Astrocyte of the hippocampus (primary cell): ENCODE measurements at regions not wholly inside any gene's neighbourhood (a gene's known extent, or its start where the extent isn't known, plus 50 kb on each side); places are given as distances from the start of the nearest gene placed in this dataset.

ENCODE experiments used
- DNase-seq: peaks from one replicate; pipeline ENCODE4 v3.0.0; 2011; ENCODE audit warnings: low read depth, low spot score

DNA sequence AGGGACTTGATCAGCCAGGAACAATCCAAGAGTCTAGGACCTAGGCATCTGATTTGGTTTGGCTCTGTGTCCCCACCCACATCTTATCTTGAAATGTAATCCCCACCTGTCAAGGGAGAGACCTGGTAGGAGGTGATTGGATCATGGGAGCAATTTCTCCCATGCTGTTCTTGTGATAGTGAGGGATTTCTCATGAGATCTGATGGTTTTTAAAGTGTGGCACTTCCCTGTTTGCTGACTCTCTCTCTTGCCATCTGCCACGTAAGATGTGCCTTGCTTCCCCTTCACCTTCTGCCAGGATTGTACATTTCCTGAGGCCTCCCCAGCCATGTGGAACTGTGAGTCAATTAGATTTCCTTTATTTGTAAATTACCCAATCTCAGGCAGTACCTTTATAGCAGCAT lies 201.7 kb upstream of the ACTBL2 start:
- no peak for DNase-seq

DNA sequence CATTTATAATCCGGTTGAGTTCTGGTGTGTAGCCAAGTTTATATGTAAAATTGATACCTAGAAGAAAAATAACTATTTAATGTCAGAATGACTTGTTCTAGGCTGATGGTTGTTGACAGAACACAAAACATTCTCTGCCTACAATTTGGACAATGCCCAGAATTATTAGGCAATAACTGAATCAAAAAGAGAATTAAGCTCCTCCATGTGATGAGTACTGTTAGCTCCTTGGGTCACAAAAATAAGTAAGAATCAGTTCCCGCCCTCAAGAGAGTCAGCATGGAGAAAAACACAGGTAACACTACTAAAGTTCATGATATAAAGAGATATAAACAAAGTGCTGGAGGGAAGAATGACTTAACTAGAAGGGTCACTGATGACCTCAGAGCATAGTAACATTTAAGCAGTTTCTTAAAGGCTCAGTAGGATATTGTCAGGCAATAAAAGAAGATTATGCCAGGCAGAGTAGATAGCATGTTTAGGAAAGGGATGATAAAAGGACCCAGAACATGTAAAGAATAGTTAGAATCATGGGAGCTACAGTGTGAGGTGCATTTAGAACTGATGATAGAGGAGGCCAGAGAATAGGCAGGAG lies 200.5 kb upstream of the ACTBL2 start:
- DNase-seq: no peak

DNA sequence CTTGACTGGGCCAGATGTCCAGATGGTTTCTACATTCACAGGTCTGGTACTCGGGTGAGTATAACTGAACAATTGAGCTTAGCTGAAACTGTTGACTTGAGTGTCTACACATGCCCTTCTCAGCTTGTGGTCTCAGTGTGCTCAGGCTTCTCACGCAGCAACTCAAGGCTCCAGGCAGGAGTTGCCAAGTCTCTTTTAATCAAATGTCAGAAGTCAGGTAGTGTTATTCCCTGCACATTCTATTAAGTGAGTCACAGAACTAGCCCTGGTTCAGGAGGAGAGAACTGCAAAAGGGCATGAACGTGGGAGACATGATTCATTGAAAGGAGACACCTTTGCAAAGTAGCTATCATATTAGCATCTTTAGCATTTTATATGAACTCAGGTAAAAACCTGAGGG lies 199.3 kb upstream of the ACTBL2 start:
- peak; percentile 56 for DNase-seq

DNA sequence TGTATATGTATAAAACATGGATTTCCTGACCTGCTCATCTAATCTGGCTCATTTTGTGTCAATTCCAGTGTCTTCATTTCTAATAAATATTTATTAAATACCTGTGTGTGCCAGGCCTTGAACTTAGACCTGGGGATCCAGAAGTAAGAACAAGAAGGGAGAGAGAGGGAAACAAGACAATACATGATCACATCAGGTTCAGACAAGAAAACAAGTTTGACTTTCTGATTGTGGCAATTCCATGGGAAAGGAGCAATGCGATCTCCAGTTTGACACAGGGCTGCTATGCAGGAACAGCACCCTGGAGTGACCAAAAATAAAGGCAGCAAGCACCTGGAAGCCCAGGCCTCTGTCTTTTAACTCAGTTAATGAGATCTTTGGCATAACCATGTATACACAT lies 198.1 kb upstream of the ACTBL2 start:
- DNase-seq: no peak

DNA sequence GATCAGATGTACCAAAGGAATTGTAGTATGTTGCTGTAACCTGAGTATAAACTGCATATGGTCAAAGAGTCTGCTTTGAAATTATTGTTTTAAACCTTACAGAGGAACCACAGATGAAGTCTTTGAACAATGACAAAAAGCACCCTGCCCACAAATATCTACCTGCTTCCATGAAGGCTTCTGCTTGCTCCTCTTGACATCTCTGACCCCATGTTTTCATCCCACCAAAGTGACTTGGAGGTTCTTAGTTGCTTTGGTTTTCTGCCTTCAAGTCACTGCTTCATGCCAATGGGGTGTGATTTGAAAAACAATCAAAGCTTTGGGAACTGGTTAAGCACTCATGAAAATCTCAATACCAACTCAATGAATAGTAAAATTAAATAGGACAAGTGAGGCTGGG lies 194.6 kb upstream of the ACTBL2 start:
- no peak for DNase-seq

DNA sequence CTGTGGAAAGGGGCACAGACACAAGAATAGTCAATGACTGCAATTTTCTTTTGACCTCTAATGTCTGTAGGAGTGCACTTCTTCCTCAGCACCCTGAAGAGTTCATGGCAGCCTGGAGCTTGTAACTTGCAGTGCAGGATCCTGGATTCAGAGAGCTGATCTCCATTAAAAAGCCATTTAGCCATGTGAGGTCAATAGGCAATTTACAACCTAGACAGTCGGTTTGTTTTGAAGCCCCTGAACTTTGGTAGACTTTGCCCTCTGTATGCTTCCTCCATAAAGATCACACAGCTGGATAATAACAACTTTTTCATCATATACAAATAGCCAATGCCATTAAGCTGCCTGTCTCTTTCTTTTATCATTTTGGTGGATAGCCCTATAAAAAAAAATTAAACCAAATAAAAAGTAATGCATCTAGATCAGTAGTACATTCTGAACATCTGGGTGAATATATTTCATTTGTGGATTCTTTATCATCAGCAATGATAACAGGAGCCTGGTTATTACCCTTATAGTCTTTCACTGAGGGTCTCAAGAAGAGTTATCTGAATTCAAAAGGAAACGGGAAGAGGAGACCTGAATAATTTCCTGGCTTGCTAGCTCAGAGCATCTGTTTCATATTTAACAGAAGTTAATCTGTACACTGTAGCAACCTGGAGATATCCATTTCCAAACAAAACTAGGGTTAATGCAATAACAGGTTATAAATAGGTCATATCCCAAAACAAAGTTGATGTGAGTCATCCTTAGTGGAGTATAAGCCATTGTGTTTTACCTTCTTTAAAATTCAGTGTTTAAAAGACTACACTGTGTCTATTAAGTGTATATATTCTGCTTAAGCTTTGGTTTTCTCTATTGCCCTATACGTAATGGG lies 193.8 kb upstream of the ACTBL2 start:
- DNase-seq: no peak

DNA sequence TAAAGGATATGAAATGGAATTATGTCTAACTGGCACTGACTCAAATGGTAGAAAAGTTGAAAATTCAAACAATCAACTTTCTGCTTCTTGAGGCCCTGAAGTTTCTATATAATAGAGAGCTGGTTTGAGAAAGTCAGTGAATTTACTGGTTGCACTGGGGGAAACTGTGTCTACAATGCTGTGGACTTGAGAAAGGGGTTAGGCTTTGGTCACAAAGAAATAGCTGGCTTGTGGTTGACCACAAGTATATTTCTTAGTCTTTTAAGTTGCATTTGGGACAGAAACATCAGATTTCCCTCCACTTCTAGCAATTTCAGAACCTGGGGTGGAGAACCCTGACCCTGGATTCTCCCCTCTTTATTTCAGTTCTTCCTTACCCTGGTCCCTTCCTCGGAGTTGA lies 192.6 kb upstream of the ACTBL2 start:
- DNase-seq: peak; percentile 70

DNA sequence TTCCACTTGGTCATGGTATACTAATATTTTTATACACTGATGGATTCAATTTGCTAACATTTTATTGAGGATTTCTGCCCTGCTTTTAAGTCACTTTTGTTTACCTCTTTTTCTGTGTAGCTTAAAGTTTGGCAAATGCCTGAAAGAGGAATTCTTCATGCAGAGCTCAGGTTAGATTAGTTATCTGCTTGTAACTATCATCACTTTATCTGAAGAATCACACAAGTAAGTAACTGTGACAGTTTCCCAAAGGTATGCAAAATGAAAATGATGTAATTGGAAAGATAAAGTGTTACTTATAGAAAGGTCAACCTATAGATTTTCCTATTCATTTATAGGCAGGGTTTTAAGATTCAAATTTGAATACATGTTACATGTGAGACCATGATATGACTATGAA lies 188.8 kb upstream of the ACTBL2 start:
- no peak for DNase-seq

DNA sequence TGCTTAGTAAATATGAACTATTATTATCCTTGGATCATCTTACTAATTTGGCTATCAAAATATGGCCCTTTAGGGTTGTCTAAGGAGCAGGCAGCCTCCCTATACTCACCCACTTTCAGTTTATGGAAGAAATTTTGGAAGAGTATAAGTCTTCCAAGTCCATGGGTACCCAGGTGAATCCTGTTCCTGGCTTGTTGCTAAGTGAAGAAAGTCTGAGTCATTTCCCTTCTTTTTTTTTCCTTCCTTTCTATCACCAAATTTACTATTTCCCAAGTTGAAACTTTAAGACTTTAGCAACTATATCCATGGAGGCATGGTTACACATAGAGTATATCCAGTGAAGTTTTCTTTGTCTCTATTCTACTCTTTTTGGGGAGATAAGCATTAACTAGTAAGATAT lies 184.0 kb upstream of the ACTBL2 start:
- no peak for DNase-seq

DNA sequence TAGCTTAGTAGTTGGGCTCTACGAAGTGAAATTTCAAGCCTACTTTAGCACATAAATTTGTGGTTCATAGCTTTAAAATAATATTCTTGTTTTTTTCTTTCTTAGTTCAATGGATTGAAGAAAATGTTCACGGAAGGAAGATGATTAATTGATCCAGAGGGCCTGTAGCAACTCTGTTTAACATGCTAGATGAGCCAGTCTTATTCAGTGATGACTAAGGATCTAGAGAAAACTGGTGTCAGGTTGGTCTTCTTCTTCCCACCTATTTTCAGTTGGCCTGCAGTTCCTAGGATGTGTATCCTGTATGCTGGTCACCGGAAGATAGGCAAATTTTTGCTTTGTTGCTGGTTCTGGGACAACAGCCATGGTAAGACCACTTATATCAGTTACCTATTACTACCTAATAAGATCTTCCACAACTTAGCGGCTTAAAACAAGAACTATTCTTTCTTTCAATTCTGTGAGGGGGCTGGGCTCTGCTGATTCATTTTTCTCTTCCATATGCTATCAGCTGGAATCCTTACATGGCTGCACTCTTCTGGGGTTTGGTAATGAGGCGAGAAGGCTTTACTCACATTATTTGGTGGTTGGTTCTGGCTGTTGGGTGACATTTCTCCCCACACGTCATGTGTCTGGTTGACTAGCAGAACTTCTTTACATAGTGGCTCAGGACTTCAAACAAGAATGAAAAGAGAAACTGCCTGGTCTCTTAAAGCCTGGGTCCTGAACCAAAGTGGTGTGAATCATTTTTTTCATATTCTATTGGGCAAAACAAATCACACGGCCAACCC lies 182.7 kb upstream of the ACTBL2 start:
- no peak for DNase-seq

DNA sequence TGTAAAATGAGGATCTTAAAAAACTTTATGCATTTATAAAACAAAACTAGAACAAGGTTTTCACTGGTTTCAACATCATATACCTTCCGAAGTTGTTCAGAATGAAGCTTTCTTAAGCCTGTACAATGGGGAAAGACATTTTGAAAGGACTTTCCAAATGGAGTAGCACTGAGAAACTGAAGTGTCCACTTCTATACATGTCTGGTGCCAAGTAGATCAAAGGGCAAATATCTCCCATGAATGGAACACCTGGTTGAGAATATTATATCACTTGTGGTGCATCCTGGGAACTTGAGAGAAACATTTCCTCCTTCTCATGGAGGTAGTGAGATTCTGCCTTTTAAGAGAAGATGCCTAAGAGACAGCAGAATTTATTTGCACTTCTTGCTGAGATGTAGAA lies 182.1 kb upstream of the ACTBL2 start:
- DNase-seq: no peak

DNA sequence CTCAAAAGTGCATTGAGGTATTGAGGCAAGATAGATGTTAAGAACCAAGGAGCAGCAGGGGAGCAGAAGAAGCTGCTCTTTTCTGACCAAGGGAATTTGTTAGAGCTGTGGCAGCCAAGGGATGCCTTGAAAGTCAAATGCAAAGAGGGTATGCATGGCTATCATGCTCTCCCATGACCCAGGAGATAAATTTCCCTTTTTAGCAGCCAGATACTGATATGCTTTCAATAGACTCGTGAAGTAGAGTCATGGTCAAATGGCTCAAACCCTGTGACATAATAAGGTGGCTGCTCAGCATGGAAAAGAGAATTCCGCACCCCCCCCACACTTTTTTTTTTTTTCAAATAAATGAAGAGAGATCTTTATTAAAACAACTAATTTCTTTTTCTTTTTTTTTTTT lies 180.9 kb upstream of the ACTBL2 start:
- DNase-seq: no peak

DNA sequence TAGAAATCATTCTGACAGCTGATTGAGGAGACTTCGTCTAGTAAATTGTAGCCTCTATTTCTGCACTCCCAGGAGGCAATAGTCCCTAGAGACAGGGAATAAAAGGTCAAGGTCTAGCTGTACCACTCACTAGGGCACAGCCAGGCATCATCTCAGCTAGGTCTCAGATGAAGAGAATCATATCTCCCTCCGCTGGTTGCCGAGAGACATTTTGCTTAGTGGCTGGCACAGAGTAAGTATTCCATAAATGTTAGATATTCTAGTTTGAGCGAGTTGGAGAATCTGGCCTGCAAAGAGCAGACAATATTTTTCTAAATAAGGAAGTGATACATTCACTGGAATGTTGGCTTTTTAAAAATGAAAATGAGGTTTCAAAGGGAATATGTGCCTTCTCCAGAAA lies 180.4 kb upstream of the ACTBL2 start:
- DNase-seq: peak; percentile 23

DNA sequence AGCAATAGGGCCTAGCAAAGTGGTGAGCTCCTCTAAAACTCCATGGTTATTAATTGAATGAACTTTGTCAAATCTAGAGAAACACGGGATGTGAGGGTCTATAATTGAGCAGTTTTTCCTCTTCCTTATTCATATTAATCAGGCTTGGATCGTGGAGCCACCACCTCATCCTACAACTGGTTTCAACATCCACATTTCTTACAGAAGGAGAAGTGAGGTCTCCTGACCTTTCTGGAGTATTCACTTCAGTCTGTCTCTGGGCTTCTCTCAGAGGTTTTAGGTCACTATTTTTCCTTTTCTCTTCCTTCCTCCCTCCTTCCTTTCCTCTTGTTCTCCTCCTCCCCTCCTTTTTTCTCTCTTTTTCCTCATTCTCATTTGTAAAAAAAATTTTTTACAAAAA lies 177.3 kb upstream of the ACTBL2 start:
- DNase-seq: no peak

DNA sequence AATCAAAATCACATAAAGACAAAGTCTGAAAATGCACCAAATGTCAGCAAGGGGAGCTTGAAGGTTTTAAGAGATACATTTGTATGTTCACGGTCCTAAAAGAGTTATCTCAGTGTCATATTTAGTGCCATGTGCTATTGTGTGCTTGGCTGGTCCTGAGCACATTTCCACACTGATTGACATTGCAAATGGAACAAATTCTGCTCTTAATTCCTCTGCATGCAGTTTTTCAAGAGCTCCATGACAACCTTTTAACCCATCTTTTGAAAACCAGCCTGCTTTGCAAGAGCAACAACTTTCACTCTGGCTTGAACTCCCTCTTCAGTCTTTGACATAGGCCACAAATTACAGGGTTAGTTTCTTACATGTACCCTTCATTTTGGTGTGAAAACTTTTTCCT lies 175.4 kb upstream of the ACTBL2 start:
- no peak for DNase-seq

DNA sequence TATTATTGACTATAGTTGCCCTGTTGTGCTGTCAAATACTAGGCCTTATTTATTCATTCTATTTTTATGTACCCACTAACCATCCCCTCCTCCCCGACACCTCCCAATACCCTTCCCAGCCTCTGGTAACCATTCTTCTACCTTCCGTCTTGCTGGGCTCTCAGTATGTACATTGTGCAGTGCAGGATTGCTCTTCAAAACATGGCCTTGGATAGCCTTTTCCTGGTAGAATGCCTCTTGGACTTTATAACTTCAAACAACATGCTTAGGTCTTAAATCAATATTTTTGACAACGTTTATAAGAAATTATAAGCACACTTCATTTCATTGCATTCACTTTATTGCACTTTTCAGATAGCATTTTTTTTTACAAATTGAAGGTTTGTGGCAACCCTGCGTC lies 172.6 kb upstream of the ACTBL2 start:
- DNase-seq: no peak

DNA sequence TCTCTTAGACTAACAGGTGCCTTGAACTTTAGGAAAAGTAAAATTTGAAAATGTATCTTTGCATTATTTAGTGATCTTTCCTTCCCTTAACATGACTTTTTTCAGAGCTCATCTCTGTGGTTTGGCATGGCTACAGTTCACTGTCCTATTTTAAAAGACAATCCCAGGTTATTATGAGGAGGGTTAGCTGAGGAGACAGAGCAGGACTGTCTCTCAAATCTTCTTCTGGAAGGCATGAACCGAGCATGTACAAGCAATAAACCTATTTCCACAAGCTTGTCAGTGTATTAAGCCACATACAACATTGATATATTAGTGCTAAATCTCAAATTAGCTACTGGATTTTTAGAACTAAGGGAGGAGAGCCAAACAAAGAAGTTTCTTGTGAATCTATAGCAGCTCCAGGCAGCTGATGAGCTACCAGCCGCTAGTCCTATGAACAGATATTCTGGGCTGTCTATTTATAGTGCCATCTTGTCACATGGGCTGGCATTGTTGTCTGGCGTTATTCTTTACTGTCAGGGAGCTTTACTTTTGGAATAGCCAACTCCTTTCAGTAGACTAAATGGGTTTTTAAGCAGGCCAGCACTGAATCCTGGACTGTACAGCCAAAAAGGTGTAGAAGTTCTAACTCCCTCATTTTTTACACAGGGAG lies 171.2 kb upstream of the ACTBL2 start:
- no peak for DNase-seq

DNA sequence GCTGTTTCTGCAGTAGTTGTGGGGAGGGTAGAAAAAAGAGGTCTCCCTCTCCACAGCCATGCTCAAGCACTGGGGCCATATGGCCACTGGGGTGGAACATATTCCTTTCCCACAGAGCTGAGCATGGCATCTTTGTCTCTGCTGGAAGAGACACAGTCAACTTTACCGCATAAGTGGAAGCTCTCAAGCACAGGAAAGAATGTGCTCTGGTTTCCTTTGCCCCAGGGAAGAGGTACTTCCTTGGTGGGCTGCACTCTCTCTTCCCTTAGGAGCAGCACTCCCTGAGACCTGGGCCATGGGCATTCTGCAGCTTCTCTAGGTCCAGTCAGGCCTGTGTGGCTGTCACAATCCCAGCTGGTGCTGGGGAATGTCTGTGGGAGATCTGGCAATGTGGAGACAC lies 168.5 kb upstream of the ACTBL2 start:
- no peak for DNase-seq

DNA sequence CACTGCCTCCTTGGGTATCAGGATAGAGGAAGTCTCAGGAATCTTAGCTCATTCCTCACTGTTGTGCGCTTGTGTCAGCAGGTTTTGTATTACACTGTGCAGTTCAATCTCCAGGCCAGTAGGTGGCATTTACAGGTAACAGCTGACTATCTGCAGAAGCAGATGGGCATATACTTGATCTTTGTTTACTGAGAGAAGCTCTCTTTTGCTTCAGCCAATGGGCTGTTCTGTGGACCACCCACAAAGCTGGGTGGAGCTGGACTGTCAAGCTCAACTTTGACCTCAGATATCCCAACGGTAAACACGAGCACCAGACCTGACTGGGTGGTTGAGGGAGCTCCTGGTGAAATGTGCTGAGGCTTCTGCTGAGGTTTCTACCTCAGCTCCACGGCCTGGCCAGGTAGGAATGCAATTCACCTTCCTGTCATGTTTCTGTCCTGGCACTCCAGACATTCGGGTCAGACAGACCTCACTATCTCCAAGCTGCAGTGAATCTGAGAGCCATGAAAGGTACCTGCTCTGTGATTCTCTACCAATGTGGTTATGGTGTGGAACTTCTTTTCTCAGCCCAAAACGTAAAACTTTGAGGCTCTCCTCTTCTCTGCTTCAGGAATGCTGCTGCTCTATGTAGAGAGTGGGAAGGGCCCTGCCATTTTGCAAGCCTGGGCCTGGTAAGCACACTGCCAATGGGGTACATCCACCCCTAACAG lies 167.9 kb upstream of the ACTBL2 start:
- DNase-seq: peak; percentile 33

DNA sequence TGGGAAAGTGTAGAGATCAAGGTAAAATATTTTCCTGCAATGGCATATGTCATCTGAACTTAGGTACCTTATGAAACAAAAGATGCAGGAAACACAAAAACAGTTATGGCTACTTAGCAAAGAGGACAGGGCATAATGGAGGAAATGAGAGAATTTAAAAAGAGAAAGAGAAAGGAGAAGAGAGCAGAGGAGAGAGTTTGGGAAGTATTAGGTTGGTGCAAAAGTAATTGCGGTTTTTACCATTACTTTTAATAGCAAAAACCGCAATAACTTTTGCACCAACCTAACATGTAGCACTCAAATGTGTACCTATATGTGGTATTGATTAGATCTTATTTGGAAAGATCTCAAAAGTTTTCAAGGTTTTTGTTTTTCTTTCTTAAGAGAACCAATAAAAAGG lies 160.1 kb upstream of the ACTBL2 start:
- no peak for DNase-seq

DNA sequence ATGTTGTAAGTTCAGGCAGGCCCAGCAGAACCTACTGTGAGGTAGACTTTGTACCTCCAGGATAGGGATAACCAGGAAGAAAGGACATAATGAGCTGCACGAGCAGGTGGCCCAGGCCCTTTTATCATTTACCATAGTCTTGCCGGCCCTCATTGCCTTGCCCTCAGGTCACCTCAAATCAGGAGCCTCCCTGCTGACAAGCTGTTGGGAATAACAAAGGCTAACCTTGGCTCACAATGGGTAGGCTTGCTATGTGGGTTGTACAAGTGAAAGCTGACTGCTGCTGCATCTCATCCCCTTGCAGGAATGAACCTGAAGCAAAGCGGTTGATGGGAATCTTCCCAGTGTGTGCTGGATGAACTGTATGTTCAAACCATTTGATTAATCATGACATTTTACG lies 159.5 kb upstream of the ACTBL2 start:
- no peak for DNase-seq
